Cerebellar cortex (tissue), 1 donor: ENCODE measurements at regions not wholly inside any gene's neighbourhood (a gene's known extent, or its start where the extent isn't known, plus 50 kb on each side); places are given as distances from the start of the nearest gene placed in this dataset.
"Not testable (repeated sequence)": the region's sequence is repeated elsewhere in the genome, so short reads cannot be mapped to it uniquely, and the experiment has no call there.

ENCODE experiments used
- DNase-seq: peaks from one replicate; pipeline ENCODE4 v3.0.0-alpha.2; 2015; ENCODE audit warnings: low spot score

DNA sequence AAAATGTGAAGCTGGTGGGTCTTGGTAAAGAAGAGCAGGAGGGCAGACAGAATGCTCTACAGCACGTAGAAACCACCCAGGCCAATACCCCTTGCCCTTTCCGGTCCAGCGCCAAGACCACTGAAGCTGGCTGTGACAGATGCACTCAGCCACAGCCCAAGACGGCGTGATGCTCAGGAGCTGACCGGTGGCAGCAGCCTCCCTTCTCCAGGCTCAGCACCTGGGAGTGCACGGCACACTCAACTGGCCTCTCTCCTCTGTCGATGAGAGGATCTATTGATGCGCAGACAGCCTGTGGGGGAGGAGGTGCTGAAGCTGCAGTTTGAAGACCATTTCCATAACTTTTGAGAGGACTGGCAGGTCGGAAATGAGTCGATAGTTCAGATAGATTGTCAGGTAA is 141.0 kb upstream of the MYT1L start:
- DNase-seq = no peak

DNA sequence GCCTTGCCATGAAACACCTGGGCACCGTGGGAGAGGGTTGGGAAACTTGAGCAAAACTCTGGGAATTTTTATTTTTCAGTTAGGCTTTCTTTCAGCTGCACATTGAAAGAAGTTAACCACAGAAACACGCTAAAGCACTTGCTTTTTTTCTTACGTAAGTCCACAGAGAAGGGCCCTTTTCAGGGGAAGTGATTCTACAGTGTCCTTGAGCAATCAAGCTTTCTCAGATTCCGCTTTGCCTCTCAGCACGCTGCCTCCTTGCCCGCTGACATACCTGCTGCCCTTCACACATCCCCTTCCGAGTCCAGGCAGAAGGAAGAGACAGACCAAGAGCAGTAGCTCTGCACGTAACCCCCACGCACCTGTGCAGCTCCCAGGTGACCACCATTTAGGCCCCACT is 135.5 kb upstream of the MYT1L start:
- DNase-seq = no peak

DNA sequence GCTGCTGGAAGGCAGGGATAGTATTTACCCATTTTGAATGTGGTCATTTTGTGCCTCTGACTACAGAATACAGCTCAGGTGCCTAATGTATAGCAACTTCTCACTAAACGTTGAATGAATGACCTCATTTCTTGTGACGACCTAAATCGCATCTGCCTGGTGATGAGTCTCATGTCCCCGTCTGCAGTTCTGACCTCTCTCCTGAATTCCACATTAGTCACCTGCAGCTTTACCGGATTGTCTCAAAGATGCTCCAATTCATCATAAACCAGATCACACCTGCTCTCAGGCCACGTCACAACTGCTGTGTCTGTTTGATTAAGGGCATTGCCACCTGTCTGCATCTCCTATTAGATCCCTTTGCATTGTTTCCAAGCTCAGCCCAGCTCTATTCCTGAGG is 133.6 kb upstream of the MYT1L start:
- peak; percentile 34 for DNase-seq

DNA sequence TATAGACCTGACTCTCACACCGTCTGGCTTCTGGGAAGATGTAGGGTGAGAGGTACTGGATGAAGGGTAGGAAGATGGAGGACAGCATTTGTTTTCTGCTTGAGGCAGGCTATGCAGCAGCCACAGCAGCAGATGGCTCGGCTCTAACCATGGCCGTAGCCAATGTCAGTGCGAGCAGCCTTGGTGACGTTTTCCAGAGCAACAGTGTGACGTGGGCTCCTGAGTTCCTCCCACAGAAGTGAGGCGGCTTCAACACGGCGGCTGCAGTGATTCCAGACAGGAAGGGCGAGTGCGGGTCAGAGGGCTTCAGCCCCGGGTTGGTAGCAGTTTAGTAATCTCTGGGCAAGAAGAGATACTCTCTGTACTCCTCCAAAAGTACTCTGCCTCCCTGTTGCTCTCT is 133.0 kb upstream of the MYT1L start:
- DNase-seq = peak; percentile 85

DNA sequence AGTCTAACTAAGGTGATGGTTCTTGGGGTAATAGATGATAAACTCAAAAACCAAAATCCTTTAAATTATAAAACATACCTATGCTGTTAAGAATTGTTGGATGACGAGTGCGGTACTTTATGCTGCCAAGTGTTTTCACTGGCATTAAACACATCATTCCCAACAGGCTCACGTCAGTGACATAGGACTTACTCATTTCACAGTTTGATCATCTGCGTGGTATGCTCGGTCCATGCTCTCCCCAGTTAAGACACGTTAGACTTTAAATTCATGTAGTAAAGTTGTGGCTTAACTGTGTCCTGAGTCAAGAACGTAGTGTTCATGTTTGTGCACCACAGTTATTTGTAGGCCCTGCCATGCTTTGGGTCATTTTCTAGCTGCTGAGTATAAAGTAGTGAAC is 125.6 kb upstream of the MYT1L start:
- no peak for DNase-seq

DNA sequence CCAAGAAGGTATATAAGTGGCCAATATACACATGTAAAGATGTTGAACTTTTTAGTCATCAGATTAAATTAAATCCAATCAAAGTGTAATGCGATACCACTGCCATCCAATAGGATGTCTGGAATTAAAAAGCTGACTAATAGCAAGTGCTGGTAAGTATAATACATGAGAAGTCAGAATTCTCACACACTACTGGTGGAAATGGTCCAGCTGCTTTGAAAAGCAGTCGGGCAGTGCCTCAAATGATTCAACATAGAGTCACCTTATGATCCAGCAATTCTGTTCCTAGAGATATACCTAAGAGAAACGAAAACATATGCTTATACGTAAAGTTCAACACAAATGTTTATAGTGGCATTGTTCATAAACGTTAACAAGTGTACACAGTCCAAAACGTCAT is 124.1 kb upstream of the MYT1L start:
- DNase-seq = no peak

DNA sequence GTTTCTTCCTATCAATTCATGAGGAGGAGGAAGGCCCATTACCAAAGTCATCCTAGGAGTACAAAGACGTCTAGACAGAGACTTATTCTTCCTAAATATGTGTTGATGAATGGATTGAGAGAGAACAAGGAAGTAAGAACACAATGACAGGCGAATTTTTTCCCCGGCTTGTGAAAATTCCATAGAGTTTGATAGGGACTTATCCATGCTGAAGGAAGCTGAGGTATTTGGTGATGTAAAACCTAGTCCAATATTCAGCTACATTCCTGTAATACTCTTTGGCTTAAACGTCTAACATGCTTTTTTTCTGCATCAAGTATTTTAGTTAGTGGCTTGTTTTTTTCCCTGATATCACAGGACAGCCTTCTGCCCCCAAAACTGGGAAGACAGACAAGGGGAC is 121.9 kb upstream of the MYT1L start:
- no peak for DNase-seq

DNA sequence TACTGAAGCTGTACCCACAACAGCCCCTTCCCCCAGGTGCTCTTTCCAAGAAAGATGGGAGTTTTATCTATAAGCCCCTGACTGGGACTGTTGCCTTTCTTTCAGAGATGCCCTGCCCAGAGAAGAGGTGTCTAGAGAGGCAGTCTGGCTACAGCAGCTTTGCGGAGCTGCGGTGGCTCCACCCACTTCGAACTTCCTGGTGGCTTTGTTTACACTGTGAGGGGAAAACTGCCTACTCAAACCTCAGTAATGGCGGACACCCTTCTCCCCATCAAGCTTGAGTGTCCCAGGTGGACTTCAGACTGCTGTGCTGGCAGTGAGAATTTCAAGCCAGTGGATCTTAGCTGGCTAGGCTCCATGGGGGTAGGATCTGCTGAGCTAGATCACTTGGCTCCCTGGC is 120.2 kb upstream of the MYT1L start:
- DNase-seq = not testable (repeated sequence)

DNA sequence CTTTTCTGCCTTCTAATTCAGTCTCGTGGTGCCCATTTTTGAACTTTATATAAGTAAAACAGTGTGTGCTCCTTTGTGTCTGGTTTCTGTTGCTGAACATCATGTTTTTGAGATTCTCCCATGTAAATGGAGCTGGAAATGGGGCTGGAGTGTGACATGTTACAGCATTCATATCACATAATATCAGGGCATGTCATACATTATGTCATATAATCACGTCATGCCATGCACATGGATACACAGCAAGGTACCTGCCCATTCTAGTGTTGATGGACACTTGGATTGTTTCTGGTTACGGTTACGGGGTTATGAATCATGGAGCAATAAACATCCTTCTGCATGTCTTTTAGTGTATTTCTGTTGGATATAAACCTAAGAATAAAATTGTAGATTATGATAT is 117.1 kb upstream of the MYT1L start:
- no peak for DNase-seq

DNA sequence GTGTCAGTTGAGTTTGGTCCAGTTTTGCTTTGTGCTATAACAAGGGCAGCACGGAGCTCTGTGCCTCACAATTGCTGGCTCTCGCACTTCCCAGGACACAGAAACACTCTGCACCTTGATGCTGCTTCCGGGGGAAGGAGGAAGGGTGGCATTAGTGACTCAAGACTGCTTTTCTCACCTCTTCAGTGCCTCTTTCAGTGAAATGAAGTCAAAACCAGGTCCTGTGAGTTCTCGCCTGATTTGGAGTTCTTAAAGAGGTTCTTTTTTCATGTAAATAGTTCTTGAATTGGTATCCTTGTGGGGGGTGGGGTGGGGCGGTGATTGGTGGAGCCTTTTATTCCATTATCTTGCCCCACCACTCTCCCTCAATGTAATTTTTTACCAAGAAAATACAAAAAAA is 91.5 kb upstream of the MYT1L start:
- no peak for DNase-seq

DNA sequence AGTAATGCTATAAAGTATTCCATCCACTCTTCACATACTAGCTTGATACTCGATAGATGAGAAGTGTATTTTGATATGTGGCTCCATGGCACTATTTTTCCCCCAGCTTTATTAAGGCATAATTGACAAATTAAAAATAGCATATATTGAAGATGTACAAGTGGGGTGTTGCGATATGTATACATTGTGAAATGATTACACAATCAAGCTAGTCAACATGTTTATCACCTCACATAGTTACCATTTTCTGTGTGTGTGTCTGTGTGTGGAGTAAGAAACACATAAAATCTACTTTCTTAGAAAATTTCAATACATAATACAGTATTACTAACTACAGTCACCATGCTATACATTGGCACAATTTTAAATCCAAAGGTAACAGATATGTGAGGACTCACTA is 82.5 kb upstream of the MYT1L start:
- DNase-seq = no peak

DNA sequence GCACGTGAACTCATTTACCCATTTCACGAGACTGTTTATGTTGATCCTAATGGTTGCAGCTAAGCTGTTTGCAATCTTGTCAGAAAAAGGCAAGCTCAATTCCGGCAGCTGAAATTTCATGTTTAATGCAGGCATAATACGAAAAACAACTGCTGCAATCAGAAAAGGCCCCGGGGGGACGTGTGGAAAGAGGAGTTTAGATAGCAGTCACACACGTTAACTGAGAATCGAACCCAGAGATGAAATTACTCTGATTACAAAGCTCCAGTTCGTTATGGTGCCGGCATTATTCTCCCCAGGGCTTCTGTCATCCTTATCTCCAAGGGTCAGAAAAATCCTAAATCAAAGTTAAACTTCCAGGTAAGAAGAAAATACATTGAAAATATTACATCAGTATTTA is 79.9 kb upstream of the MYT1L start:
- no peak for DNase-seq

DNA sequence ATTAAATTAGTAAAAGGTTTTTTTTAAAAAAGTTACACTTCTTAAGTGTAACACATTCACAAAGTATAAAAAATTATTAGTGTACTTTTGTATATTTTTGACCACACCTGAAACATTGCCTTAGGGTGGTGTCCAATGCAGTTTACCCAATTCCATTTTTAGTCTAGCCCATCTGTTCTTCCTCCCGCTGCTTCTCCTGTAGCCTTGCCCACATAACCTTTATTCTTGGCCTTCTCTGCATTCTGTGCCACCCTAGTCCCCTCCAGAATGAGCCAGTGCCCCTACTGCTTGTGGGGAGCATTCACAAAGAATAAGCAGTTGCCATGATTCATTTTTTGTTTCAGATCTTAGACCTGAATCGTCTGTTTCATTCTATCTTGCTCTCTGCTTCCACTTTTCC is 78.4 kb upstream of the MYT1L start:
- peak; percentile 55 for DNase-seq

DNA sequence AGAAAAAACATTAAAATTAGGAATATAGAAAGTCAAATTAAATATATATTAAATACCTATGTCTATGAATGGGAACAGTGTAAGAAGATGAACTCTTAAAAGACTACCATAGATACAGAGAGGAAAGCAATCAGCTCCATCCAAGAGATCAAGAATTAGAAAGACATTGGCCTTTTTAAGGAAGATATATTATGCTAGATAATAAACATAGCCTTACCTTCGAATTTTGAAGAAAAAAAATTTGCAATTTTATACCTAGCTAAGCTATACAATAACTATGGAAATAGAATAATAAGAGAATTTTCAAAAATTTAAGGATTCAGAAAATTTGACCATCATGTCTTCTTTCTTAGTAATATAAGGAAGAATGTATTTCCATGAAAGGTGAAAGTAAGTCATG is 74.7 kb upstream of the MYT1L start:
- no peak for DNase-seq

DNA sequence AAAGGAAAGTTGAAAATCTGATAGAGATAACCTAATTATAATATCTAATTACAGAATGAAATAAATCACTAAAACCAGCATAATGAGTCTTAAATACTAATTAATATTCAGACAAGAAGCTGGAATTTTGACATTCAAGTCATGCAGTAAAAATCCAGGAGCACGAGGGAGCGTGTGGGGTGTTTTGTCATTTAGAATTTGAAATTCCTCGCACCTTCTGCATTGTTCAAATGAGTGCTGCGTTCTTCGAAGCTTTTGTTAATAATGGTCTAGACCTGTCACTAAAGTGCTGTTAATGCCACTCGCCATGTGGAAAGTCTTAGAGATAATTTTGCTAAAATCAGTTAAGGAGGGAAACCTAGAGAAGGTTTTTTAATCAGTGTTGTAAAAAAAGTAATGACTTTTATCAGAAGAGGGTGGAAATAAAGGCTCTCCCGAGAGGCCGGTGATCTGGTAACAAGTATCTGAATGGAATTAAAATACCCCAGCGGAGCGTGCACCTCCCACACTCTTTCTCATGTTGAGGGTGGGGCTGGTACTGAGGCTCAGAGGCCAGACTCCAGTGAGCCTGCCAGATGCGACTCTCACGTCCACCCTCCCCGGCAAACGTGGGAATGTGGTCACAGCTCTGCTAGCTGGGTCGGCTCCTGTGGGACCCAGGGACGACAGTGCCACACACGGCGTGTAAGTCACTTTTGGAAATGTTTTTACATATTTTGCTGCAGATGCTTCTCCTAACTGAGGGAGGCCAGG is 69.4 kb upstream of the MYT1L start:
- DNase-seq = no peak

DNA sequence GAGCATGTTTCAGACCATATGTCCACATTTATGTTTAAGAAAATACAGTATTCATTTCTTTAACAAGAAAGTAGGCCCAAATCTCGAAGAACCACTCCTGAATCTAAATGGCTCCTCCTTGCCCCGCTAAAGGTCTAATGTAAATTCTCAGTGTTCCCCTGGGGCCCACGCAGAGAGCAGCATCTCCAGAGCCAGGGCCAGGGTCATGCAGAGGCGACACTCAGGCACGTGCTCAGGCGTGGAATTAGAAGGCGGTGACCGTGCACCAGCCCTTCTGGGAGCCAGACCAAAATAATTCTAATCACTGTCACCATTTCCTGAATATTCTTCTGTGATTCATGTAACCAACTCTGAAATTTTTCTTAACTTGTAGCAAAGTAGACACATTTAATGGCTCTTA is 68.3 kb upstream of the MYT1L start:
- no peak for DNase-seq

DNA sequence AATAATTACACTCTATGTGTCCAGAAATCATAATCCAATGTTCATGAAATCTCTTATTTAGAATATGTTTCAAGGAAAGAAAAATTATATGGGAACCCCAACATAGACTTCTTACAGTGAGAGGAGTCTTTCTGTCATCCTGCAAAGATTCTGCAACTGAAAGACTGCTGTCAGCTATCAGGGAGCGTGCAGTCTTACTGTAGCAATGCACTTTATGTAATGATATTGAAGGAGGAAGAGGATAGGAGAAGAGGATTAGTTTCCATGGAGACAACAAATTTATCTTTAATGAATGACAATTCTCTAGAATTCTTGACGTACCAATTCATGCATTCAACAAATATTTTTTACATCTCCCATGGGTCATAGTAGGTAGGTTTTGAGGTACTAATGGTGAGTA is 61.3 kb upstream of the MYT1L start:
- DNase-seq = no peak

DNA sequence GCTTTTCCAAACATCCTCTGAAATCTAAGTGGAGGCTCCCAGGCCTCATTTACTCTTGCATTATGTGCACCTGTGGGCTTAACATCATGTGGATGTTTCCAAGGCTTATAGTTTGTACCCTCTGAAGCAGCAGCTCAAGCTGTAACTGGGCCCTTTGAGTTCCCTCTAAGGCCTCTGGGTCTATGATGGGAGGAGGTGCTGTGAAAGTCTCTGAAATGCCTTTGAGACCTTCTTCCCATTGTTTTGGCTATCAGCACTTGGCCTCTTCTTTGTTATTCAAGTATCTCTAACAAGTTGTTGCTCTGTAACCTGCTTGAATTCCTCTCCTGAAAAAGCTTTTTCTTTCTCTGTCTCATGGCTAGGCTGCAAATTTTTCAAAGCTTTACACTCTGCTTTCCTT is 58.1 kb upstream of the MYT1L start:
- DNase-seq = no peak
